ENCODE measurements at regions not wholly inside any gene's neighbourhood (a gene's known extent, or its start where the extent isn't known, plus 50 kb on each side); places are given as distances from the start of the nearest gene placed in this dataset.
"Not testable (repeated sequence)": the region's sequence is repeated elsewhere in the genome, so short reads cannot be mapped to it uniquely, and the experiment has no call there.

DNA sequence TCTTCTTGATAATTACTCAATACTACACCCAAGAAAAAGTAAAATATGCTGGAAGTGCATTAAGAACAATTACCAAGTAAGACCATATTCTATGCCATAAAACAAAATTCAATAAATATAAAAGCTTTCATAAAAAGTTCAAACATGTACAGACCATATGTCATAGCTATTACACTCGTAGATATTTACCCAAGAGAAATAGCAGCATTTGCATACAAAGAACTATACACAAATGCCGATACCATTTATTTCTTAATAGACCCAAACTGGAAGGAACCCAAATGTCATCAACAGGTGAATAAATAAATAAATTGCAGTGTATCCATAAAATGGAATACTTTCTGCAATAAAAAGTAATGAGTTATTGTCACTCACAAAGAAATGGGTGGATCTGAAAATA is 78.3 kb upstream of the SLC16A7 start:
- Histone ChIP-seq H3K36me3 (ENCODE audit: control insufficient read depth, insufficient read depth, low read length) (no peaks in the 10 kb centered on the region), H3K4me3 (ENCODE audit: low read length) (no peak overlapping the region), H3K9ac (ENCODE audit: low read length) (no peak overlapping the region), H3K27me3 (ENCODE audit: control insufficient read depth, insufficient read depth, low read length) (no peaks in the 10 kb centered on the region), H3K4me1 (ENCODE audit: control insufficient read depth, insufficient read depth, low read length) (no peaks in the 10 kb centered on the region), H3K27ac (ENCODE audit: low read depth, low read length) (no peak overlapping the region)

DNA sequence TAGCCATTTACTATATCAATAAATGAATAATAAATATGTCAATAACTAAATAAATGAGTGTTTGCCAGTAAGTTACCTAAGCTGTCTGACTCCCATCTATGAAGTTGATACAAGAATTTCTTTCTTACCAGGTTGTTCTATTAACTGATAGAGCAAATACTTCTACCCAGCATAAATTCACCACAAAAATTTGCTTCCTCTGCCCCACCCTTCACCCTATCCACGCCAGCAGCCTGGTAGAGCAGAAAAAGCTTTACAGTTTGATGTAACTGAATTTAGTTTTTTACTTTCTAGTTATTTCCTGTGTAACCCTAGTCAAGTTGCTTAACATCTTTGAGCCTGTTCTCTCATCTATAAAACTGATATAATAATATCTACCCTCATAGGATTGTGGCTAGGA is 94.9 kb upstream of the SLC16A7 start:
- Histone ChIP-seq H3K9ac (ENCODE audit: low read length) (no peak overlapping the region), H3K4me1 (ENCODE audit: control insufficient read depth, insufficient read depth, low read length) (no peaks in the 10 kb centered on the region), H3K36me3 (ENCODE audit: control insufficient read depth, insufficient read depth, low read length) (no peaks in the 10 kb centered on the region), H3K4me3 (ENCODE audit: low read length) (no peak overlapping the region), H3K27ac (ENCODE audit: low read depth, low read length) (no peak overlapping the region), H3K27me3 (ENCODE audit: control insufficient read depth, insufficient read depth, low read length) (no peaks in the 10 kb centered on the region)

DNA sequence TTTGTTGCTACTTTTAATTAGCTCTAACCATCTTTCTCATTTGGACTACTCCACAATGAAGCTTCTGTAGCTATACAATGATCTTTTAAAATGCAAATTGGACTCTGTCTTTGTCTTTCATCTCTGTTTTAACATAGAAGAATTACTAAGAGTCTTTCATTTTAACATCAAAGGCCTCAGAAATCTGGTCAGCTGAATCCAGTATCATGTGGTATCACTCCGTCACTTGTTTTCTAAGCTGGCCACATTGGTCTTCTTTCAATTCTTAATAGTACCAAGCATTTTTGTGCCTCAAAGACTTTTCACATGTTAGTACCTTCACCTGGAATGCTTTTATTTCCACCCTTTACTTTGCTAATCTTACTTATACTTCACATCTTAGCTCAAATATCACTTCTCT is 95.5 kb upstream of the SLC16A7 start:
- H3K27ac ChIP-seq (ENCODE audit: low read depth, low read length) = no peak overlapping the region
- H3K27me3 ChIP-seq (ENCODE audit: control insufficient read depth, insufficient read depth, low read length) = no peaks in the 10 kb centered on the region
- H3K4me3 ChIP-seq (ENCODE audit: low read length) = no peak overlapping the region
- no peaks in the 10 kb centered on the region for H3K4me1 ChIP-seq (ENCODE audit: control insufficient read depth, insufficient read depth, low read length)
- no peaks in the 10 kb centered on the region for H3K36me3 ChIP-seq (ENCODE audit: control insufficient read depth, insufficient read depth, low read length)
- H3K9ac ChIP-seq (ENCODE audit: low read length) = no peak overlapping the region

DNA sequence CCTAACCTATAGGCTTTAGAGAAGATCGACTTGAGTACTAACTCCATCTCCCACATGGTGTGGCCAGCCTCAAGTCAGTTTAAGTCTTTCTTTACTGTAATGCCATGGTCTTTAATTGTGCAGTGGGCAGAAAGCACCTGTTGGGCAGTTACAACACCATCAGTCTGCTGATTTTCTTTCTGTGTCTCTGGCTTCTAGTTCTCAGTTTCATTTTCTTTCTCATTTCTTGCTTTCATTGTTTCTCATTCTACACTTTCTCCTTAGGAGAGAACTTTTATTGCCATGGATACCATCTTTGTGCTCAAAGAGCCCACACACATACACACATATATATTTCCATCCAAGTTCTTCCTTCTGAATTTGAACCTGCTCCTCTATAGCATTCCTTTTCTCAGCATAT is 96.1 kb upstream of the SLC16A7 start:
- no peaks in the 10 kb centered on the region for H3K4me1 ChIP-seq (ENCODE audit: control insufficient read depth, insufficient read depth, low read length)
- no peaks in the 10 kb centered on the region for H3K36me3 ChIP-seq (ENCODE audit: control insufficient read depth, insufficient read depth, low read length)
- no peak overlapping the region for H3K9ac ChIP-seq (ENCODE audit: low read length)
- H3K4me3 ChIP-seq (ENCODE audit: low read length) = no peak overlapping the region
- no peak overlapping the region for H3K27ac ChIP-seq (ENCODE audit: low read depth, low read length)
- no peaks in the 10 kb centered on the region for H3K27me3 ChIP-seq (ENCODE audit: control insufficient read depth, insufficient read depth, low read length)

DNA sequence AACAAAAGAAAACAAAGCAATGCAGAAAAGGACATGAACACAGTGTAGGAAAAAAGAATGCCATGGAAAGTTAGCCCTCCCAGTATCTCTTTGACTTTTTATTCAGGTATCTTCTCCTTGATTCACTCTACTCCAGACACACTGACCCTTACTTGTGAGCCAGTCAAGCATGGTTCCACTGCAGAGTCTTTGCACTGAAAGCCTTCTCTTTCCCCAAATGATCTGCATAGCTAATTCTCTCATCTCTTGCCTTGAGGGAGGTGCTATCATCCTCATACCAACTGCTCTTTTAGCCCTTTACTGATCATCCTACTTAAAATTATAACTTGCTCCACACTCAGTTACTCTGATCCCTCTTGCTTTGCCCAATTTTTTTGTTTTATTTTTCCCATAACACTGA is 101.2 kb upstream of the SLC16A7 start:
- Histone ChIP-seq H3K4me1 (ENCODE audit: control insufficient read depth, insufficient read depth, low read length) (no peaks in the 10 kb centered on the region), H3K27me3 (ENCODE audit: control insufficient read depth, insufficient read depth, low read length) (no peaks in the 10 kb centered on the region), H3K4me3 (ENCODE audit: low read length) (no peak overlapping the region), H3K27ac (ENCODE audit: low read depth, low read length) (no peak overlapping the region), H3K36me3 (ENCODE audit: control insufficient read depth, insufficient read depth, low read length) (no peaks in the 10 kb centered on the region), H3K9ac (ENCODE audit: low read length) (no peak overlapping the region)

DNA sequence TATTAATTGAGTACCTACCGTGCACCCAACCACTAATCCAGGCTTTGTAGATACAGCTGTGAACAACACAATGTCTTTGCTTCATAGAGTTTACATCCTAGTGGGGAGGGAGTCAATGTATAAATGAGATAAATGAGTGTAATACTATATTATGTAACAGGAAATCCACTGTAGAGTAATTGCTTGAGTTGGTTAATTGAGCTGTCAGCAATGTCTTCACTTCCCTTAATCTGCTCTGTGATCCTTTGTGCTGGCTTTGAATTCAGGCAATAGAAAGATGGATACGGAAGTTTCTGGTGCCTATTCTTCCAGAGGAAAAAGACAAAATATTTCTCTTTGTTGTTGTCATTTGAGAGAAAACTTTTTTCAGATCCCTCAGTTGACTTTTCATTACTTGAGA is 104.0 kb upstream of the SLC16A7 start:
- Histone ChIP-seq H3K27me3 (ENCODE audit: control insufficient read depth, insufficient read depth, low read length) (no peaks in the 10 kb centered on the region), H3K27ac (ENCODE audit: low read depth, low read length) (no peak overlapping the region), H3K36me3 (ENCODE audit: control insufficient read depth, insufficient read depth, low read length) (no peaks in the 10 kb centered on the region), H3K4me1 (ENCODE audit: control insufficient read depth, insufficient read depth, low read length) (no peaks in the 10 kb centered on the region), H3K4me3 (ENCODE audit: low read length) (no peak overlapping the region), H3K9ac (ENCODE audit: low read length) (no peak overlapping the region)

DNA sequence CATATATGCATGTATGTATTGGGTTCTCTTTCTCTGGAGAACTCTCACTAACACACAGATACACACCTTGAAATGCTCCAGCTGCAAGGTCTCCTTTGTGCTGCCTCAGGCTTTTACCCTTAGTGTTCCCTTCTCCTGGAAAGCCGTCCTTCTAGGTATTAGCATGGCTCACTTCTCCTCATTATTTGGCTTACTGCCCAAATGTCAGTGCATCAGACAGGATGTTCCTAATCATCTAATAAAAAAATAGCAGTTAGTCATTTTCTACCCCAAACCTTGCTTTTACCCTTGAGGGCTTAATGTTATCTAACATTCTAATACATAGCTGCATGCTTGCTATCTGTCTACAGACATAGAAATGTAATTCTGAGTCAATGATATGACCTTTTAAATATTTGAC is 109.0 kb upstream of the SLC16A7 start:
- no peak overlapping the region for H3K4me3 ChIP-seq (ENCODE audit: low read length)
- H3K4me1 ChIP-seq (ENCODE audit: control insufficient read depth, insufficient read depth, low read length) = no peaks in the 10 kb centered on the region
- no peaks in the 10 kb centered on the region for H3K27me3 ChIP-seq (ENCODE audit: control insufficient read depth, insufficient read depth, low read length)

DNA sequence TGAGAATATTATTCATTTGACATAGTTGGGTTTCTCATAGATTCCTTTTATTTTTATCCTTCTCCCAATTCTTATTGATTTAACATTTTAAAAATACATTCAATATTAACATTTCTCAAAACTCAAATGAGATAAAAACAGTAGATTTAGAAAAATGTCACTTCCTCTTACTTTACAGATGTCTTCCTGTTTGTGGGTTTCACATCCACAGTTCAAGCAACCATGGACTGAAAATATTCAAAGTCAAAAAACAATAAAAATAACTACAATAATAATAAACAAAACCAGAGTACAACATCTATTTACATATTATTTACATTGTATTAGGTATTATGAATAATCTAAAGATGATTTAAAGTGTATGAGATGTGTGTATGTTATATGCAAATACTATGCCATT is 111.3 kb upstream of the SLC16A7 start:
- H3K36me3 ChIP-seq (ENCODE audit: control insufficient read depth, insufficient read depth, low read length) = no peaks in the 10 kb centered on the region
- no peaks in the 10 kb centered on the region for H3K27me3 ChIP-seq (ENCODE audit: control insufficient read depth, insufficient read depth, low read length)
- no peak overlapping the region for H3K9ac ChIP-seq (ENCODE audit: low read length)
- H3K4me1 ChIP-seq (ENCODE audit: control insufficient read depth, insufficient read depth, low read length) = no peaks in the 10 kb centered on the region
- H3K27ac ChIP-seq (ENCODE audit: low read depth, low read length) = no peak overlapping the region
- no peak overlapping the region for H3K4me3 ChIP-seq (ENCODE audit: low read length)

More for the DNA sequence above, 109.0 kb upstream of the SLC16A7 start:
- no peak overlapping the region for H3K9ac ChIP-seq (ENCODE audit: low read length)
- H3K27ac ChIP-seq (ENCODE audit: low read depth, low read length) = no peak overlapping the region
- H3K36me3 ChIP-seq (ENCODE audit: control insufficient read depth, insufficient read depth, low read length) = no peaks in the 10 kb centered on the region

DNA sequence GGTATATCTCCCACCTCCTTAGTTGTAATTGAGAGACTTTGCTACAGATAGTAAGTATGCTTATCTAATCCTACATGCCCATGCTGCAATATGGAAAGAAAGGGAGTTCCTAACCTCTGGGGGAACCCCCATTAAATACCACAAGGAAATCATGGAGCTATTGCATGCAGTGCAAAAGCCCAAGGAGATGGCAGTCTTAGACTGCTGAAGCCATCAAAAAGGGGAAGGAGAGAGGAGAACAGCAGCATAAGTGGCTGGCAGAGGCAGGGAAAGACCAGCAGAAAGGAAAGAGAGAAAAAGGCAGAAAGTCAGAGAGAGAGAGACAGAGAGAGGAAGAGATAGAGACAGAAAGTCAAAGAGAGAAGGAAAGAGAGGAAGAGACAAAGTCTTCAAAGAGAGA is 121.6 kb upstream of the SLC16A7 start:
- H3K4me3 ChIP-seq (ENCODE audit: low read length); H3K27me3 ChIP-seq (ENCODE audit: control insufficient read depth, insufficient read depth, low read length); H3K4me1 ChIP-seq (ENCODE audit: control insufficient read depth, insufficient read depth, low read length); H3K36me3 ChIP-seq (ENCODE audit: control insufficient read depth, insufficient read depth, low read length); H3K9ac ChIP-seq (ENCODE audit: low read length); H3K27ac ChIP-seq (ENCODE audit: low read depth, low read length): not testable (repeated sequence)

DNA sequence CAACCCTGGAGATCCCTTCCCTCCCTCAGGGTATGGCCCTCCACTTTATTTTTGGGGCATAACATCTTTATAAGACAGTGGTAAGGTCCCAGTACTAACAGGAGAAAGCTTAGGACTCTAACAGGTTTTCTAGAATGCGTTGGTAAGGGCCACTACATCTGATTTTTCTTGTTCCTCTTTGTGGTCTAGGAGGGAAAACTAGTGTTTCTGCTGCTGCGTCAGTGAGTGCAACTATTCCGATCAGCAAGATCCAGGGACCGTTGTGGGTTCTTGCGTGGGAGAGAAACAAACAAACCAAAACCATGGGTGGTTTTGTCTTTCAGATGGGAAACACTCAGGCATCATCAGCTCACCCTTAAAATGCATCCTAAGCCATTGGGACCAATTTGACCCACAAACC is 123.6 kb upstream of the SLC16A7 start:
- Histone ChIP-seq H3K27ac (ENCODE audit: low read depth, low read length) (no peak overlapping the region), H3K4me3 (ENCODE audit: low read length) (no peak overlapping the region), H3K9ac (ENCODE audit: low read length) (no peak overlapping the region), H3K4me1 (ENCODE audit: control insufficient read depth, insufficient read depth, low read length) (no peaks in the 10 kb centered on the region), H3K27me3 (ENCODE audit: control insufficient read depth, insufficient read depth, low read length) (no peaks in the 10 kb centered on the region), H3K36me3 (ENCODE audit: control insufficient read depth, insufficient read depth, low read length) (no peaks in the 10 kb centered on the region)

DNA sequence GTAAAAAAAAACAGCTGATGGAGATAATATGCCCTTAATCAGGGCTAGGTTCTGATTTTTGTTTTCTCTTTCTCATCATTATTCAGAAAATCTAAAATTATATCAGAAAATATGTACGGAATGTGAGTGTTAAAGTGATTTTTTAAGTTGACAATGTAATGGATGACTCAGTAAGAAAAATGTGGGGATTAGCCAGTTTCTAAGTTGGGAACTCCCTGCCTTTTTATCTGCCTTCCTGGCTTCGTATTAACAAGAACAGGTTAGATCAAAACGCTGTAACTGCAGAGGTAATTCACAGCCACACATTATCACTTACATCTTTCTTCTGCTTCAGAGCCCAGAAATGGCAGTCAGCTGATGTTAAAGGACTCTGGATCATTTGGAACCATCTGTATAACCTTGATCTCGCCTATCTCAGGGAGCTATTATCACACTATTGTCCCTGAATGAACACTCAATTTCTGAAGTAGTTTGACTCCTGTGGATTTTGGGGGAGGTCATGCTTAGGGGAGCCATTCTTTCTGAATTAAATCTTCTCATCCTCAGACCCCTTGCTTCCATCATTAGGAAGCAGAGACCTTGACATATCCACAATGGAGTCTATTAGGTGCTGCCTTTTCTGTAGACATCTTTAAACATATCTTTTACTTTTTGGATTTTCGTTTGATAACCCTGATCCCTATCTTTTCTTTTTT is 135.7 kb upstream of the SLC16A7 start:
- Histone ChIP-seq H3K4me3 (ENCODE audit: low read length) (no peak overlapping the region), H3K4me1 (ENCODE audit: control insufficient read depth, insufficient read depth, low read length) (no peaks in the 10 kb centered on the region), H3K27ac (ENCODE audit: low read depth, low read length) (no peak overlapping the region), H3K9ac (ENCODE audit: low read length) (no peak overlapping the region), H3K36me3 (ENCODE audit: control insufficient read depth, insufficient read depth, low read length) (no peaks in the 10 kb centered on the region), H3K27me3 (ENCODE audit: control insufficient read depth, insufficient read depth, low read length) (no peaks in the 10 kb centered on the region)

DNA sequence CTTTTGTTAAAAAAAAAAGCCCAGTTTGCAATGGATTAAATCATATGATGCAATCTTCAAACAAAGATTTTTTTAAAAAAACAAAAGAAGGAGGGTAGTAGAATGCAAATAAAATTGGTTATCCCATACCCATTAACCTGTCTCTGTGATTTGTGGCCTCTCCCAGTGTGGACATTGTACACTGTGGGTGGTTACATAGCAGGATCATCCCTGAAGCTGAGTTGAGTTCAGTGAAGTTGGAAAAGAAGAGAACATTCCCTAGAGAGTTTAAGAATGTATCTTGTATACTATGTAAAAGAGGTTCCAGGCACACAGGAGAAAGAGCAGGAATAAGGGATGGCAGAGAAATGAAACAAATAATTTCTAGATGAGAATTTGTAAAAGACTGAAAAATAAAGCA is 142.4 kb upstream of the SLC16A7 start:
- Histone ChIP-seq H3K4me1 (ENCODE audit: control insufficient read depth, insufficient read depth, low read length) (no peaks in the 10 kb centered on the region), H3K27me3 (ENCODE audit: control insufficient read depth, insufficient read depth, low read length) (no peaks in the 10 kb centered on the region)

DNA sequence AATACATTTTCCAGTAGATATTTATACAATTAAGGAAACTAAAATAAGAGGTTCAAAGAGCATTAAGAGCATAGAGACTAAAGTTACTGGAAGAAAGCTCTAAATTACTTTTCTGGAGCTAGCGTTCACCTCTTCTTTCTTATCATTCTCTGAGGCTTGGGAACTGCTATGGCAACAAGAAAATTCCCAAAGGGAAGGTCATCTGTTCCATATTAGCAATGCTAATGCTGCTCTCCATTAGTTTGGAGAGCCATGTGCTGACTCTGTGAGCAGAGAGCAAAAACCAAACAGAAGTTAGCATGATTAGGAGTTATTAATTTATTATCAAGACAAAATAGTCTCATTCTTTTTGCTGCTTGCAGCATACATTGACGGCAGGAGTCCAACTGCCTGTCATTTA is 143.1 kb upstream of the SLC16A7 start:
- Histone ChIP-seq H3K9ac (ENCODE audit: low read length) (no peak overlapping the region), H3K27ac (ENCODE audit: low read depth, low read length) (no peak overlapping the region), H3K27me3 (ENCODE audit: control insufficient read depth, insufficient read depth, low read length) (no peaks in the 10 kb centered on the region)

More for the DNA sequence above, 142.4 kb upstream of the SLC16A7 start:
- H3K27ac ChIP-seq (ENCODE audit: low read depth, low read length) = no peak overlapping the region
- no peak overlapping the region for H3K9ac ChIP-seq (ENCODE audit: low read length)
- H3K36me3 ChIP-seq (ENCODE audit: control insufficient read depth, insufficient read depth, low read length) = no peaks in the 10 kb centered on the region
- H3K4me3 ChIP-seq (ENCODE audit: low read length) = no peak overlapping the region

More for the DNA sequence above, 143.1 kb upstream of the SLC16A7 start:
- no peak overlapping the region for H3K4me3 ChIP-seq (ENCODE audit: low read length)
- H3K4me1 ChIP-seq (ENCODE audit: control insufficient read depth, insufficient read depth, low read length) = no peaks in the 10 kb centered on the region
- H3K36me3 ChIP-seq (ENCODE audit: control insufficient read depth, insufficient read depth, low read length) = no peaks in the 10 kb centered on the region

Data from rectal smooth muscle tissue (tissue), 1 donor.